Chondrocyte (in vitro differentiated cells): ENCODE measurements at regions not wholly inside any gene's neighbourhood (a gene's known extent, or its start where the extent isn't known, plus 50 kb on each side); places are given as distances from the start of the nearest gene placed in this dataset.
"Not testable (repeated sequence)": the region's sequence is repeated elsewhere in the genome, so short reads cannot be mapped to it uniquely, and the experiment has no call there.

ENCODE experiments used
- DNase-seq: peaks from one replicate; pipeline ENCODE4 v3.0.0; 2021; ENCODE audit warnings: mixed read lengths, low spot score
- H3K27ac Mint-ChIP-seq: one replicate; pipeline ENCODE4 v1.8.0; 2021; ENCODE audit warnings: mild to moderate bottlenecking, moderate library complexity, mixed read lengths; ENCODE audit not compliant: unreplicated experiment
- H3K27me3 Mint-ChIP-seq: 2 replicates; pipeline ENCODE4 v1.8.0; 2021; ENCODE audit warnings: low read depth, mixed read lengths
- H3K36me3 Mint-ChIP-seq: 2 replicates; pipeline ENCODE4 v1.8.0; 2021; ENCODE audit warnings: low read depth, mixed read lengths
- H3K4me1 Mint-ChIP-seq: 2 replicates; pipeline ENCODE4 v1.8.0; 2021; ENCODE audit warnings: low read depth, mild to moderate bottlenecking, mixed read lengths
- H3K4me3 Mint-ChIP-seq: one replicate; pipeline ENCODE4 v1.8.0; 2021; ENCODE audit warnings: mild to moderate bottlenecking, moderate library complexity, mixed read lengths; ENCODE audit not compliant: unreplicated experiment
- H3K9me3 Mint-ChIP-seq: 2 replicates; pipeline ENCODE4 v1.8.0; 2021; ENCODE audit warnings: low read depth, mixed read lengths
- CTCF ChIP-seq: fragments of 200-600 bp; sonication (generic); IDR thresholded peaks from 2 replicates; pipeline ENCODE4 v1.5.0; 2021; ENCODE audit warnings: antibody characterized with exemption, mild to moderate bottlenecking, moderate library complexity

DNA sequence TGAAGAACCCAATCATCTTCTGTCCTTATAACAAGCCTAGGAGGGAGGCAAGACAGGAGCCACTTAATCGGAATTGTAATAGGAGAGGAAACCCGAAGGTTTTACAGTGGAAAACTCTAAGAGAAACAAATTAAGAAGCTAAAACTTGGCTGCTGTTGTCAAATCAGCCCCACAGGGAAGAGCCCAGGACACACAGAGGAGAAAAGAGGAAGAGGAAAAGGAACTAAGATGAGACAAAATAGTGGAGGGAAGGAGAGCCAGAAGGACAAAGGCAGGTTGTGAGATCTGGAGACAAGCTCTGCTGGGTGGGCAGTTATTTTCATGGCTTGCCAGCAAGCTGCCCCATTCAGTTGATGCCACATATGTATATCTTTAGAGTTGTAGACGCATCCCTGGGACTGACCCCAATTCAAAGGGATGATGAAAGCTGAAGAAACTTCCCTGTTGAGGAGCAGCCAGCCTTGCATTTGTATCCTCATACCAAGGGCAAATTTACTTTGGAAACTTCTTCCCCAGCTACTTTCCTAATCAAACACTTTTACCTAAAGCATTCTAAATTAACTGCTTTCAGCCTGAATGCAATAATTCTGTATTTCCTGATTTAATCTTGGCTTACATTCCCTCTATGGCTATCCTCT is 499.8 kb upstream of the MEIS1 start:
- DNase-seq, result no peak
- peaks cover 10% of the 10 kb centered on the region for H3K4me1 Mint-ChIP-seq
- H3K4me3 Mint-ChIP-seq, result no peak overlapping the region
- no peak for TF ChIP-seq CTCF
- no peak overlapping the region for H3K27ac Mint-ChIP-seq
- H3K27me3 Mint-ChIP-seq, result peaks cover 14% of the 10 kb centered on the region
- H3K9me3 Mint-ChIP-seq, result no peaks in the 10 kb centered on the region
- H3K36me3 Mint-ChIP-seq, result peaks cover 1% of the 10 kb centered on the region

GRCh38 chr2:65932571-65932970 is 500.2 kb upstream of the SPRED2 start:
- Mint-ChIP-seq H3K27ac (no peak overlapping the region), H3K36me3 (peaks cover 1% of the 10 kb centered on the region), H3K4me3 (no peak overlapping the region), H3K9me3 (peaks cover 6% of the 10 kb centered on the region), H3K4me1 (peaks cover 6% of the 10 kb centered on the region), H3K27me3 (peaks cover 14% of the 10 kb centered on the region)
- DNase-seq, result no peak
- TF ChIP-seq CTCF, result no peak

DNA sequence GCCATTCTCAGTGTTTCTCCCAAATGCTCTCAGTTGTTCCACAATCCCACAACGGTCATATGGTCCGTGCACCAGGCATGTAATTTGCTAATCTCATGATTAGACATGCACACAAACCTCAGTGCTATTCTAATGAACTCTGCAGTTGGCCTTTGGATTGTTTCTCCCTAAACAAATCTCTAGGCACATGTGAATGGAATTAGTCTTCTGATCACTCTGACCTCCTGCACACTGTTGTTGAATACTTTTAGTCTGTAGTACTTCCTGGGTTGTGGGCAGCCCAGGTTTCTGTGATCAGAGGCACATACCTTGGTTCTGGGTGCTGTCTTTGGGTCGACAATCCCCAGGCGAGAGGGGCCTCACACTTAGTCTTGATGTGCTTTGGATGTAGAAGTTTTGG is 498.7 kb upstream of the SPRED2 start:
- Mint-ChIP-seq H3K27ac (no peak overlapping the region), H3K9me3 (peaks cover 8% of the 10 kb centered on the region), H3K4me3 (no peak overlapping the region), H3K36me3 (peaks cover 1% of the 10 kb centered on the region), H3K4me1 (no peaks in the 10 kb centered on the region), H3K27me3 (peaks cover 18% of the 10 kb centered on the region)
- TF ChIP-seq CTCF, result no peak
- no peak for DNase-seq

DNA sequence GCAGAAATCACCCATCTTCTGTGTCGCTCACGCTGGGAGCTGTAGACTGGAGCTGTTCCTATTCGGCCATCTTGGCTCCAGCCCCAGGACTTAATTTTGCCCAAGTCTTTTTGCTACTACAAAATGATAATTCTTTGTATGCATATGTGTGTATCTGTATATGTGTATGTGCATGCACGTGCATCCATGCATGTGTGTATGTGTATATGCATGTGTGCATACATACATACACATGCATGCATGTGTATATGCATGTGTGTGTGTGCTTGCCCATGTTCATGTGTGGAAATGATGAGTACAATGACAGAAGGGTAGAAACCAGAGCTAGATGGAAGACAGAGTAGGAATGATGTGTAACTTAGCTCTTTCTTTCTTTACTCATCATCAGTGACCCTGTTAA is 497.9 kb upstream of the SPRED2 start:
- Mint-ChIP-seq H3K27ac (no peak overlapping the region), H3K36me3 (peaks cover 1% of the 10 kb centered on the region), H3K27me3 (peaks cover 18% of the 10 kb centered on the region), H3K4me1 (no peaks in the 10 kb centered on the region), H3K4me3 (no peak overlapping the region), H3K9me3 (peaks cover 8% of the 10 kb centered on the region)
- no peak for DNase-seq
- TF ChIP-seq CTCF, result no peak

GRCh38 chr2:65929664-65930063 is 497.3 kb upstream of the SPRED2 start:
- not testable (repeated sequence) for H3K4me3 Mint-ChIP-seq, H3K36me3 Mint-ChIP-seq, H3K27ac Mint-ChIP-seq, H3K9me3 Mint-ChIP-seq, H3K4me1 Mint-ChIP-seq, DNase-seq
- H3K27me3 Mint-ChIP-seq, result peaks cover 16% of the 10 kb centered on the region

DNA sequence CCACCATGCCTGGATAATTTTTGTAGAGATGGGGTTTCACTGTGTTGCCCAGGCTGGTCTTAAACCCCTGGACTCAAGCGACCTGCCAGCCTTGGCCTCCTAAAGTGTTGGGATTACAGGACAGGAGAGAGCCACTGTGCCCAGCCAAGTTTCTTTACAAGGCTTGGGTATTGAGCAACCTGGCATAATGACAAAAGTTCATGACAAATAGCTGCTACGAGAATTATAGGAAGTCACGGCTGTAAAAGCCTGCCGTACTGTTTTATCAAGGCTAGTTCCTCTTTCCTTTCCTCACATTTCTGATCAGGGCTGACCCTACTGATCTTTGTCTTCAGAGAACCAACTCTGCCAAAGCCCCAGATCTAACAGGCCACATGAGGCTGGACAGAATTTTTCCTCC is 490.4 kb upstream of the SPRED2 start:
- Mint-ChIP-seq H3K4me3 (no peak overlapping the region), H3K36me3 (no peaks in the 10 kb centered on the region), H3K9me3 (peaks cover 5% of the 10 kb centered on the region), H3K27ac (no peak overlapping the region), H3K27me3 (peaks cover 16% of the 10 kb centered on the region), H3K4me1 (no peaks in the 10 kb centered on the region)
- no peak for TF ChIP-seq CTCF
- no peak for DNase-seq
